NCI-H524 treated with DMSO at 0.1 percent for 48 hours (cell line): ENCODE measurements at regions not wholly inside any gene's neighbourhood (a gene's known extent, or its start where the extent isn't known, plus 50 kb on each side); places are given as distances from the start of the nearest gene placed in this dataset.

ENCODE experiments used
- DNase-seq: peaks from one replicate; lab custom pipeline; 2025; lab: John Stamatoyannopoulos, UW

GRCh38 chr2:29974086-29974485 lies 52.7 kb upstream of the ALK start:
- DNase-seq: no peak

GRCh38 chr2:29977284-29977683 lies 55.9 kb upstream of the ALK start:
- no peak for DNase-seq

GRCh38 chr2:29981402-29981801 lies 60.0 kb upstream of the ALK start:
- no peak for DNase-seq

GRCh38 chr2:29983308-29983707 lies 61.9 kb upstream of the ALK start:
- DNase-seq: no peak

GRCh38 chr2:29987146-29987545 lies 65.8 kb upstream of the ALK start:
- DNase-seq: no peak

GRCh38 chr2:29990129-29990528 lies 68.7 kb upstream of the ALK start:
- no peak for DNase-seq

- no peak for DNase-seq
Measured at GRCh38 chr2:29991086-29991485, 69.7 kb upstream of the ALK start.

GRCh38 chr2:29995241-29995640 lies 73.9 kb upstream of the ALK start:
- no peak for DNase-seq

GRCh38 chr2:30003128-30003527 lies 81.7 kb upstream of the ALK start:
- DNase-seq: no peak

- no peak for DNase-seq
Measured at GRCh38 chr2:30022444-30023071, 101.2 kb upstream of the ALK start.

GRCh38 chr2:30024281-30024680 lies 102.9 kb upstream of the ALK start:
- DNase-seq: no peak

- no peak for DNase-seq
Measured at GRCh38 chr2:30026091-30027055, 105.0 kb upstream of the ALK start.

GRCh38 chr2:30029804-30030203 lies 108.4 kb upstream of the ALK start:
- DNase-seq: no peak

- no peak for DNase-seq
Measured at GRCh38 chr2:30030361-30030760, 109.0 kb upstream of the ALK start.

- no peak for DNase-seq
Measured at GRCh38 chr2:30031184-30031583, 109.8 kb upstream of the ALK start.

GRCh38 chr2:30034052-30034775 lies 112.6 kb upstream of the YPEL5 start:
- DNase-seq: no peak

- no peak for DNase-seq
Measured at GRCh38 chr2:30037016-30037415, 109.8 kb upstream of the YPEL5 start.

- no peak for DNase-seq
Measured at GRCh38 chr2:30038419-30038818, 108.4 kb upstream of the YPEL5 start.

GRCh38 chr2:30039101-30039500 lies 107.7 kb upstream of the YPEL5 start:
- no peak for DNase-seq

GRCh38 chr2:30040147-30040546 lies 106.7 kb upstream of the YPEL5 start:
- no peak for DNase-seq

- DNase-seq: no peak
Measured at GRCh38 chr2:30041884-30042283, 104.9 kb upstream of the YPEL5 start.

GRCh38 chr2:30046396-30046795 lies 100.4 kb upstream of the YPEL5 start:
- DNase-seq: no peak

GRCh38 chr2:30046979-30047378 lies 99.8 kb upstream of the YPEL5 start:
- no peak for DNase-seq
